ENCODE measurements at regions not wholly inside any gene's neighbourhood (a gene's known extent, or its start where the extent isn't known, plus 50 kb on each side); places are given as distances from the start of the nearest gene placed in this dataset.

- DNase-seq (ENCODE audit: low read depth) = no peak
Measured at GRCh38 chr5:61596265-61596664, 264.2 kb downstream of the ZSWIM6 start.

GRCh38 chr5:61597684-61598083 is 265.6 kb downstream of the ZSWIM6 start:
- no peak for DNase-seq (ENCODE audit: low read depth)

GRCh38 chr5:61598126-61598525 is 266.1 kb downstream of the ZSWIM6 start:
- no peak for DNase-seq (ENCODE audit: low read depth)

- DNase-seq (ENCODE audit: low read depth) = no peak
Measured at GRCh38 chr5:61599370-61600122, 267.5 kb downstream of the ZSWIM6 start.

- DNase-seq (ENCODE audit: low read depth) = no peak
Measured at GRCh38 chr5:61600123-61600444, 268.0 kb downstream of the ZSWIM6 start.

- no peak for DNase-seq (ENCODE audit: low read depth)
Measured at GRCh38 chr5:61600945-61601511, 269.0 kb downstream of the ZSWIM6 start.

GRCh38 chr5:61603211-61603908 is 271.3 kb downstream of the ZSWIM6 start:
- no peak for DNase-seq (ENCODE audit: low read depth)

- no peak for DNase-seq (ENCODE audit: low read depth)
Measured at GRCh38 chr5:61604076-61605025, 272.3 kb downstream of the ZSWIM6 start.

GRCh38 chr5:61609840-61610677 is 278.0 kb downstream of the ZSWIM6 start:
- DNase-seq (ENCODE audit: low read depth) = no peak

- no peak for DNase-seq (ENCODE audit: low read depth)
Measured at GRCh38 chr5:61610678-61611024, 278.6 kb downstream of the ZSWIM6 start.

GRCh38 chr5:61612431-61612830 is 280.4 kb downstream of the ZSWIM6 start:
- DNase-seq (ENCODE audit: low read depth) = no peak

- no peak for DNase-seq (ENCODE audit: low read depth)
Measured at GRCh38 chr5:61613679-61614078, 281.6 kb downstream of the ZSWIM6 start.

GRCh38 chr5:61614606-61615005 is 282.5 kb downstream of the ZSWIM6 start:
- no peak for DNase-seq (ENCODE audit: low read depth)

GRCh38 chr5:61617039-61617438 is 285.0 kb downstream of the ZSWIM6 start:
- no peak for DNase-seq (ENCODE audit: low read depth)

GRCh38 chr5:61617995-61618525 is 286.0 kb downstream of the ZSWIM6 start:
- no peak for DNase-seq (ENCODE audit: low read depth)

GRCh38 chr5:61618577-61618976 is 286.5 kb downstream of the ZSWIM6 start:
- DNase-seq (ENCODE audit: low read depth) = no peak

- no peak for DNase-seq (ENCODE audit: low read depth)
Measured at GRCh38 chr5:61619289-61619688, 287.2 kb downstream of the ZSWIM6 start.

GRCh38 chr5:61619777-61620518 is 287.9 kb downstream of the ZSWIM6 start:
- DNase-seq (ENCODE audit: low read depth) = no peak

- no peak for DNase-seq (ENCODE audit: low read depth)
Measured at GRCh38 chr5:61620699-61621182, 288.7 kb downstream of the ZSWIM6 start.

- no peak for DNase-seq (ENCODE audit: low read depth)
Measured at GRCh38 chr5:61621202-61621650, 289.2 kb downstream of the ZSWIM6 start.
